SK-N-SH treated with all-trans-retinoic acid at 6 μM for 48 hours (cell line): ENCODE measurements at regions not wholly inside any gene's neighbourhood (a gene's known extent, or its start where the extent isn't known, plus 50 kb on each side); places are given as distances from the start of the nearest gene placed in this dataset.

Experiments
- ATAC-seq: fragments of 200-7000 bp; cut with Tn5 transposase; 3 replicates; pipeline ENCODE4 v1.9.1; 2020; ENCODE audit warnings: mild to moderate bottlenecking, moderate library complexity
- ARNTL ChIP-seq: fragments of 450-650 bp; formaldehyde crosslinking; IDR thresholded peaks from 2 replicates; pipeline ENCODE4 v1.5.0; 2020; ENCODE audit warnings: low read depth, mild to moderate bottlenecking, moderate library complexity, borderline replicate concordance
- CSDC2 ChIP-seq: fragments of 250-450 bp; sonication (Bioruptor Pico); IDR thresholded peaks from 2 replicates; pipeline ENCODE4 v1.5.0; 2020; ENCODE audit warnings: mild to moderate bottlenecking, moderate library complexity
- ESRRG ChIP-seq: fragments of 250-450 bp; sonication (Bioruptor Pico); IDR thresholded peaks from 2 replicates; pipeline ENCODE4 v1.6.1; 2021; ENCODE audit warnings: mild to moderate bottlenecking
- GLIS3 ChIP-seq: fragments of 250-450 bp; sonication (Bioruptor Pico); IDR thresholded peaks from 2 replicates; pipeline ENCODE4 v1.5.0; 2020; ENCODE audit warnings: mild to moderate bottlenecking, moderate library complexity
- ISL1 ChIP-seq: fragments of 250-450 bp; sonication (Bioruptor Pico); IDR thresholded peaks from 2 replicates; pipeline ENCODE4 v2.1.2; 2022; ENCODE audit warnings: mild to moderate bottlenecking, moderate library complexity
- OSR1 ChIP-seq: fragments of 250-450 bp; sonication (Bioruptor Pico); IDR thresholded peaks from 2 replicates; pipeline ENCODE4 v1.8.0; 2022; ENCODE audit warnings: moderate library complexity, mild to moderate bottlenecking, inconsistent platforms
- PPARA ChIP-seq: fragments of 250-450 bp; sonication (Bioruptor Pico); IDR thresholded peaks from 2 replicates; pipeline ENCODE4 v1.5.0; 2020; ENCODE audit warnings: mild to moderate bottlenecking, borderline replicate concordance
- RARB ChIP-seq: fragments of 250-450 bp; sonication (Bioruptor Pico); IDR thresholded peaks from 2 replicates; pipeline ENCODE4 v1.8.0; 2021; ENCODE audit warnings: mild to moderate bottlenecking, moderate library complexity
- SNAI2 ChIP-seq: fragments of 250-450 bp; sonication (Bioruptor Pico); IDR thresholded peaks from 2 replicates; pipeline ENCODE4 v1.5.0; 2020; ENCODE audit warnings: mild to moderate bottlenecking, moderate library complexity
- TCF4 ChIP-seq: fragments of 250-450 bp; sonication (Bioruptor Pico); IDR thresholded peaks from 2 replicates; pipeline ENCODE4 v1.8.0; 2021; ENCODE audit warnings: mild to moderate bottlenecking, moderate library complexity, borderline replicate concordance
- TOX ChIP-seq: fragments of 250-450 bp; sonication (Bioruptor Pico); IDR thresholded peaks from 2 replicates; pipeline ENCODE4 v1.8.0; 2021; ENCODE audit warnings: mild to moderate bottlenecking, moderate library complexity, borderline replicate concordance
- ZC3H10 ChIP-seq: fragments of 250-450 bp; sonication (Bioruptor Pico); IDR thresholded peaks from 2 replicates; pipeline ENCODE4 v1.5.1; 2021; ENCODE audit warnings: mild to moderate bottlenecking, moderate library complexity
- ZFP3 ChIP-seq: fragments of 250-450 bp; sonication (Bioruptor Pico); IDR thresholded peaks from 2 replicates; pipeline ENCODE4 v1.5.0; 2020; ENCODE audit warnings: mild to moderate bottlenecking, moderate library complexity
- ZFP30 ChIP-seq: fragments of 450-650 bp; formaldehyde crosslinking; IDR thresholded peaks from 2 replicates; pipeline ENCODE4 v1.5.0; 2022; ENCODE audit warnings: mild to moderate bottlenecking, moderate library complexity
- ZNF565 ChIP-seq: fragments of 450-650 bp; formaldehyde crosslinking; conservative IDR thresholded peaks from 2 replicates; pipeline ENCODE4 v1.5.0; 2020; ENCODE audit warnings: low read depth, mild to moderate bottlenecking, moderate library complexity
- ZNF70 ChIP-seq: fragments of 450-650 bp; formaldehyde crosslinking; IDR thresholded peaks from 2 replicates; pipeline ENCODE4 v1.5.0; 2020; ENCODE audit warnings: mild to moderate bottlenecking, moderate library complexity
- ZNF8 ChIP-seq: fragments of 450-650 bp; formaldehyde crosslinking; IDR thresholded peaks from 2 replicates; pipeline ENCODE4 v1.5.0; 2020; ENCODE audit warnings: mild to moderate bottlenecking, moderate library complexity
- TF ChIP-seq, protein P1 (sequence below): fragments of 250-450 bp; sonication (Bioruptor Pico); IDR thresholded peaks from 2 replicates; pipeline ENCODE4 v1.8.0; 2020; ENCODE audit warnings: mild to moderate bottlenecking, moderate library complexity, borderline replicate concordance
- TF ChIP-seq, protein P2 (sequence below): fragments of 250-450 bp; sonication (Bioruptor Pico); IDR thresholded peaks from 2 replicates; pipeline ENCODE4 v1.5.1; 2020; ENCODE audit warnings: low read depth, mild to moderate bottlenecking, moderate library complexity
- TF ChIP-seq, protein P3 (sequence below): fragments of 250-450 bp; sonication (Bioruptor Pico); IDR thresholded peaks from 2 replicates; pipeline ENCODE4 v1.8.0; 2021; ENCODE audit warnings: low read depth, mild to moderate bottlenecking, moderate library complexity, borderline replicate concordance
- TF ChIP-seq, protein P4 (sequence below): fragments of 250-450 bp; sonication (Bioruptor Pico); IDR thresholded peaks from 2 replicates; pipeline ENCODE4 v1.5.1; 2021; ENCODE audit warnings: mild to moderate bottlenecking, moderate library complexity
- TF ChIP-seq, protein P5 (sequence below): fragments of 250-450 bp; sonication (Bioruptor Pico); IDR thresholded peaks from 2 replicates; pipeline ENCODE4 v1.5.0; 2020; ENCODE audit warnings: mild to moderate bottlenecking, moderate library complexity

DNA sequence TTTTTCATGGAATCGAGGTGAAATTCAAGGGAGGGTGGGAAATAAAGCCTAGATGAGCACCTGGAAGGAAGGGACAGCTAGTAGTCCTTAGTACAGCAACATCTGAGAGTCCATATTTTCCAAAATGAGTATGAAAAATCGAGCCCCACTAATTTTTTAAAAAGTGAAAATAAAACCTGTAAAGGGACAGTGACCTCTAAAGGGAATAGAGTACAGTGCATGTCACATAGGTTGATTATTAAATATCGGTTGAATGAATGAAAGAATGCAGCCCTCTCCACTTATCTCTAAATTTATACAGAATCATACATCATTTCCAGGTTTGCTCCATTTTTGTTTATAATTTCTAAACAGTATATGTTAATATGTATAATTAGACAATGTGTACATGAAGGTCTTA, 1088.5 kb upstream of the GHITM start:
- TF ChIP-seq, protein P1, sequence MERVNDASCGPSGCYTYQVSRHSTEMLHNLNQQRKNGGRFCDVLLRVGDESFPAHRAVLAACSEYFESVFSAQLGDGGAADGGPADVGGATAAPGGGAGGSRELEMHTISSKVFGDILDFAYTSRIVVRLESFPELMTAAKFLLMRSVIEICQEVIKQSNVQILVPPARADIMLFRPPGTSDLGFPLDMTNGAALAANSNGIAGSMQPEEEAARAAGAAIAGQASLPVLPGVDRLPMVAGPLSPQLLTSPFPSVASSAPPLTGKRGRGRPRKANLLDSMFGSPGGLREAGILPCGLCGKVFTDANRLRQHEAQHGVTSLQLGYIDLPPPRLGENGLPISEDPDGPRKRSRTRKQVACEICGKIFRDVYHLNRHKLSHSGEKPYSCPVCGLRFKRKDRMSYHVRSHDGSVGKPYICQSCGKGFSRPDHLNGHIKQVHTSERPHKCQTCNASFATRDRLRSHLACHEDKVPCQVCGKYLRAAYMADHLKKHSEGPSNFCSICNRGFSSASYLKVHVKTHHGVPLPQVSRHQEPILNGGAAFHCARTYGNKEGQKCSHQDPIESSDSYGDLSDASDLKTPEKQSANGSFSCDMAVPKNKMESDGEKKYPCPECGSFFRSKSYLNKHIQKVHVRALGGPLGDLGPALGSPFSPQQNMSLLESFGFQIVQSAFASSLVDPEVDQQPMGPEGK = no peak
- TF ChIP-seq ZNF70 (no peak), ZNF8 (no peak), ZFP30 (CRISPR knock-in tag) (no peak), CSDC2 (no peak), ZC3H10 (CRISPR knock-in tag) (no peak), ARNTL (no peak), TCF4 (CRISPR knock-in tag) (no peak), SNAI2 (CRISPR knock-in tag) (no peak), PPARA (CRISPR knock-in tag) (no peak), ZNF565 (CRISPR knock-in tag) (no peak), RARB (CRISPR knock-in tag) (no peak), ZFP3 (no peak), ESRRG (CRISPR knock-in tag) (no peak), OSR1 (CRISPR knock-in tag) (no peak)
- TF ChIP-seq, protein P2, sequence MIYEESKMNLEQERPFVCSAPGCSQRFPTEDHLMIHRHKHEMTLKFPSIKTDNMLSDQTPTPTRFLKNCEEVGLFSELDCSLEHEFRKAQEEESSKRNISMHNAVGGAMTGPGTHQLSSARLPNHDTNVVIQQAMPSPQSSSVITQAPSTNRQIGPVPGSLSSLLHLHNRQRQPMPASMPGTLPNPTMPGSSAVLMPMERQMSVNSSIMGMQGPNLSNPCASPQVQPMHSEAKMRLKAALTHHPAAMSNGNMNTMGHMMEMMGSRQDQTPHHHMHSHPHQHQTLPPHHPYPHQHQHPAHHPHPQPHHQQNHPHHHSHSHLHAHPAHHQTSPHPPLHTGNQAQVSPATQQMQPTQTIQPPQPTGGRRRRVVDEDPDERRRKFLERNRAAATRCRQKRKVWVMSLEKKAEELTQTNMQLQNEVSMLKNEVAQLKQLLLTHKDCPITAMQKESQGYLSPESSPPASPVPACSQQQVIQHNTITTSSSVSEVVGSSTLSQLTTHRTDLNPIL = no peak
- ATAC-seq = peak; percentile 49; the same call in 1 of the 3 replicates

DNA sequence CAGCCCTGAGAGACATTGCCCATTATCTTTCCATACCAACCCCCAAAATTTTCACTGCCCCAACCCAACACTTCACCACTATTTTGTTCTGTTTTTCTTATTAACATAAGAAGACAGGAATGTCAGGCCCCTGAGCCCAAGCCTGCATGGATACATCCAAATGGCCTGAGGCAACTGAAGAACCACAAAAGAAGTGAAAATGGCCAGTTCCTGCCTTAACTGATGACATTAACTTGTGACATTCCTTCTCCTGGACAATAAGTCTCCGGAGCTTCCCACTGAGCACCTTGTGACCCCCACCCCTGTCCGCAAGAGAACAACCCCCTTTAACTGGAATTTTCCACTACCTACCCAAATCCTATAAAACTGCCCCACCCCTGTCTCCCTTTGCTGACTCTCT, 1076.4 kb upstream of the GHITM start:
- no peak for ATAC-seq
- TF ChIP-seq CSDC2 = no peak
- TF ChIP-seq PPARA (CRISPR knock-in tag) = no peak
- no peak for TF ChIP-seq GLIS3 (CRISPR knock-in tag)
- TF ChIP-seq SNAI2 (CRISPR knock-in tag) = no peak
- TF ChIP-seq TCF4 (CRISPR knock-in tag) = no peak
- TF ChIP-seq ZFP3 = no peak

DNA sequence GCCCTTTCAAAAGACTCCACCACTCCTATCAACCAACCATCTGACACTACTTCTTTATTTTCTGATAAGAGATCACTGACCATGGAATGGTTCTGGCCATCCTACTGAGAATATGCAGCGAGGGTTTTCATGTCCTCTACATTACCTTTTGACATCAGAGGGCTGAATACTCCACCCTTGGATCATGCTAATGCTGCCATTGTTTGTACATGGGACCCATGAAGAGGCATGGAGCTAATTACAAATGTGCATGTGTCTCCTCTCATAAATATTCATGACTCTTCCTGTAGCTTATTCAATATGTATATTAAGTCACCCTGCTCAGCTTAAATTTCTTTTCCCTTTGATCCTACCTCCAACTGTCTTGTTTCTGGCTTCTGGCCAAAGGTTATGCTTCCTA, 1065.8 kb upstream of the GHITM start:
- no peak for TF ChIP-seq ZFP3
- no peak for TF ChIP-seq RARB (CRISPR knock-in tag)
- TF ChIP-seq PPARA (CRISPR knock-in tag) = no peak
- no peak for TF ChIP-seq TOX (CRISPR knock-in tag)
- no peak for TF ChIP-seq ZFP30 (CRISPR knock-in tag)
- TF ChIP-seq, protein P3, sequence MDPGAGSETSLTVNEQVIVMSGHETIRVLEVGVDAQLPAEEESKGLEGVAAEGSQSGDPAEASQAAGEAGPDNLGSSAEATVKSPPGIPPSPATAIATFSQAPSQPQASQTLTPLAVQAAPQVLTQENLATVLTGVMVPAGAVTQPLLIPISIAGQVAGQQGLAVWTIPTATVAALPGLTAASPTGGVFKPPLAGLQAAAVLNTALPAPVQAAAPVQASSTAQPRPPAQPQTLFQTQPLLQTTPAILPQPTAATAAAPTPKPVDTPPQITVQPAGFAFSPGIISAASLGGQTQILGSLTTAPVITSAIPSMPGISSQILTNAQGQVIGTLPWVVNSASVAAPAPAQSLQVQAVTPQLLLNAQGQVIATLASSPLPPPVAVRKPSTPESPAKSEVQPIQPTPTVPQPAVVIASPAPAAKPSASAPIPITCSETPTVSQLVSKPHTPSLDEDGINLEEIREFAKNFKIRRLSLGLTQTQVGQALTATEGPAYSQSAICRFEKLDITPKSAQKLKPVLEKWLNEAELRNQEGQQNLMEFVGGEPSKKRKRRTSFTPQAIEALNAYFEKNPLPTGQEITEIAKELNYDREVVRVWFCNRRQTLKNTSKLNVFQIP (CRISPR knock-in tag) = no peak
- TF ChIP-seq GLIS3 (CRISPR knock-in tag) = no peak
- no peak for TF ChIP-seq ARNTL
- no peak for TF ChIP-seq ZC3H10 (CRISPR knock-in tag)
- TF ChIP-seq OSR1 (CRISPR knock-in tag) = no peak
- ATAC-seq = no peak

DNA sequence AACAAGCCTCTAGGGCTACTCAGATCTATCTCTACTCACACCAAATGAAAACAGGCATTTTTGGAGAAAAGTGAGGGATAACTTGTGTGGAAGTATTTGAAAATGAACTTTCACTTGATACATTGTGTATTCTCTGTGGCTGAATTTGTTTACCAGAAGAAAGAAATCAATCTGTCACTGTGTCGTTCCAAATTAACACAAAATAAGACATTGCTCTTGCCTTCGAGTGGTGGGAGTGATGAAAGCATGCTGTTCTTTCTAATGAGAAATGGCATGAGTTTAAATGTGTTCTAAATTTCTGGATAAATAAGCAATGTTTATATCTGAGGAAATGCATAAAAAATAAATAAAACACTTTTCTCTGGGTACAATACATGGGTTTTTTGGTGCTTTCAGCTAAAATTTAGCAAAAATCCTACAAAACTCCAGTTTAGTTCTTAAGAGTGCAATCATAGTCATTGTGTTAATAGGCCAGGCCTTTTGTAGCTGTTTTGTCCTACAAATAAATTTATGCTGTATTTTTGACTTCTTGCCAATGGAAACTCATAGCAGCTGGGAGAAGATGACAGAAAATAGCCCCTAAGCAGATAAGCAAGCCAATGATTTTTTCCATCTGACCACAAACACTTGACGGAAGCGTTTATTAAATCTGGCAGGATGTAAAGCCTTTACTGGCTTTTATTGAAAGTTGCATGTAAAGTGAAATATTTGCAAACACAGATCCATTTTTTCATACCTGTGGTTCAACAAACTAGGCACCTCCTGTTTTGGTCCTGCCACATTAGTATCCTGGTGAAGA, 1064.1 kb upstream of the GHITM start:
- TF ChIP-seq, protein P4, sequence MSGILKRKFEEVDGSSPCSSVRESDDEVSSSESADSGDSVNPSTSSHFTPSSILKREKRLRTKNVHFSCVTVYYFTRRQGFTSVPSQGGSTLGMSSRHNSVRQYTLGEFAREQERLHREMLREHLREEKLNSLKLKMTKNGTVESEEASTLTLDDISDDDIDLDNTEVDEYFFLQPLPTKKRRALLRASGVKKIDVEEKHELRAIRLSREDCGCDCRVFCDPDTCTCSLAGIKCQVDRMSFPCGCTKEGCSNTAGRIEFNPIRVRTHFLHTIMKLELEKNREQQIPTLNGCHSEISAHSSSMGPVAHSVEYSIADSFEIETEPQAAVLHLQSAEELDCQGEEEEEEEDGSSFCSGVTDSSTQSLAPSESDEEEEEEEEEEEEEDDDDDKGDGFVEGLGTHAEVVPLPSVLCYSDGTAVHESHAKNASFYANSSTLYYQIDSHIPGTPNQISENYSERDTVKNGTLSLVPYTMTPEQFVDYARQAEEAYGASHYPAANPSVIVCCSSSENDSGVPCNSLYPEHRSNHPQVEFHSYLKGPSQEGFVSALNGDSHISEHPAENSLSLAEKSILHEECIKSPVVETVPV = peak; percentile 63; the same call in 1 of the 2 replicates
- TF ChIP-seq ZC3H10 (CRISPR knock-in tag) (no peak), ISL1 (CRISPR knock-in tag) (peak; percentile 35), ZFP3 (no peak), ZNF8 (0 out of 2 replicates have a peak, but pooled peaks have one; percentile 16), TCF4 (CRISPR knock-in tag) (peak; percentile 91), GLIS3 (CRISPR knock-in tag) (no peak)
- TF ChIP-seq, protein P5, sequence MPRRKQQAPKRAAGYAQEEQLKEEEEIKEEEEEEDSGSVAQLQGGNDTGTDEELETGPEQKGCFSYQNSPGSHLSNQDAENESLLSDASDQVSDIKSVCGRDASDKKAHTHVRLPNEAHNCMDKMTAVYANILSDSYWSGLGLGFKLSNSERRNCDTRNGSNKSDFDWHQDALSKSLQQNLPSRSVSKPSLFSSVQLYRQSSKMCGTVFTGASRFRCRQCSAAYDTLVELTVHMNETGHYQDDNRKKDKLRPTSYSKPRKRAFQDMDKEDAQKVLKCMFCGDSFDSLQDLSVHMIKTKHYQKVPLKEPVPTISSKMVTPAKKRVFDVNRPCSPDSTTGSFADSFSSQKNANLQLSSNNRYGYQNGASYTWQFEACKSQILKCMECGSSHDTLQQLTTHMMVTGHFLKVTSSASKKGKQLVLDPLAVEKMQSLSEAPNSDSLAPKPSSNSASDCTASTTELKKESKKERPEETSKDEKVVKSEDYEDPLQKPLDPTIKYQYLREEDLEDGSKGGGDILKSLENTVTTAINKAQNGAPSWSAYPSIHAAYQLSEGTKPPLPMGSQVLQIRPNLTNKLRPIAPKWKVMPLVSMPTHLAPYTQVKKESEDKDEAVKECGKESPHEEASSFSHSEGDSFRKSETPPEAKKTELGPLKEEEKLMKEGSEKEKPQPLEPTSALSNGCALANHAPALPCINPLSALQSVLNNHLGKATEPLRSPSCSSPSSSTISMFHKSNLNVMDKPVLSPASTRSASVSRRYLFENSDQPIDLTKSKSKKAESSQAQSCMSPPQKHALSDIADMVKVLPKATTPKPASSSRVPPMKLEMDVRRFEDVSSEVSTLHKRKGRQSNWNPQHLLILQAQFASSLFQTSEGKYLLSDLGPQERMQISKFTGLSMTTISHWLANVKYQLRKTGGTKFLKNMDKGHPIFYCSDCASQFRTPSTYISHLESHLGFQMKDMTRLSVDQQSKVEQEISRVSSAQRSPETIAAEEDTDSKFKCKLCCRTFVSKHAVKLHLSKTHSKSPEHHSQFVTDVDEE (CRISPR knock-in tag) = peak; percentile 78; the same call in 1 of the 2 replicates
- ATAC-seq = no peak; the same call in 2 of the 3 replicates
